Kidney (tissue), 13 donors: ENCODE measurements at regions not wholly inside any gene's neighbourhood (a gene's known extent, or its start where the extent isn't known, plus 50 kb on each side); places are given as distances from the start of the nearest gene placed in this dataset.

Experiments used
- DNase-seq, 5 donors: peaks; one replicate each; pipeline ENCODE4 v3.0.0-alpha.2; 2013 to 2020
- FAIRE-seq: peaks from 2 replicates; lab custom pipeline; 2012; peaks lifted over from hg19 to GRCh38; lab: Jason Lieb, UNC
- H3K27ac ChIP-seq, 2 donors: one replicate each; pipeline ENCODE4 v1.7.0; 2013; ENCODE audit warnings: low read depth in 2 of 2, low read length in 2 of 2, inconsistent platforms in 1 of 2
- H3K27me3 ChIP-seq: one replicate; pipeline ENCODE4 v1.7.1; 2013; ENCODE audit warnings: low read length, inconsistent platforms; ENCODE audit not compliant: control insufficient read depth, insufficient read depth
- H3K36me3 ChIP-seq, 3 donors: one replicate each; pipeline versions ENCODE4 v1.7.0 to v1.7.1; 2013; ENCODE audit warnings: low read length in 3 of 3, control low read depth in 1 of 3, inconsistent platforms in 1 of 3; ENCODE audit not compliant: insufficient read depth in 3 of 3, control insufficient read depth in 2 of 3
- H3K4me1 ChIP-seq, 3 donors: one replicate each; pipeline versions ENCODE4 v1.7.0 to v1.7.1; 2013; ENCODE audit warnings: low read length in 3 of 3, inconsistent platforms in 1 of 3, low read depth in 1 of 3; ENCODE audit not compliant: control insufficient read depth in 2 of 3, insufficient read depth in 2 of 3
- H3K4me3 ChIP-seq, 3 donors: one replicate each; pipeline versions ENCODE4 v1.7.0 to v1.8.1; 2013; ENCODE audit warnings: low read length in 3 of 3, control low read depth in 1 of 3, inconsistent platforms in 1 of 3
- H3K9ac ChIP-seq, 3 donors: one replicate each; pipeline versions ENCODE4 v1.7.0 to v1.7.1; 2013; ENCODE audit warnings: low read length in 3 of 3, control low read depth in 1 of 3, inconsistent platforms in 1 of 3
- H3K9me3 ChIP-seq, 3 donors: one replicate each; pipeline versions ENCODE4 v1.7.0 to v1.7.1; 2013; ENCODE audit warnings: low read length in 3 of 3, control low read depth in 1 of 3, inconsistent platforms in 1 of 3; ENCODE audit not compliant: control insufficient read depth in 2 of 3, insufficient read depth in 1 of 3
- CTCF ChIP-seq: IDR thresholded peaks from 3 replicates; pipeline ENCODE4 v1.5.1; 2012; ENCODE audit warnings: mild to moderate bottlenecking, moderate library complexity, borderline replicate concordance; ENCODE audit not compliant: insufficient read depth; ENCODE audit errors: extremely low read depth
- intact Hi-C: fragments of 100-400 bp; cut with DNase I; formaldehyde crosslinking; loops from one replicate; pipeline ENCODE4 v1.11.1; 2022
- donor health status: control.
- donor health status: control.
- donor health status: control.
- donor health status: control.
- donor health status: control.
- donor health status: DM: yes; HTN: yes; CAD: no.
- donor health status: Normal renal cell carcinoma (clear cell type).

GRCh38 chr13:84658491-84659358, 776.5 kb upstream of the SLITRK1 start:
- no peaks in the 10 kb centered on the region for H3K9me3 ChIP-seq
- no peaks in the 10 kb centered on the region for H3K4me1 ChIP-seq
- H3K9ac ChIP-seq = no peak overlapping the region
- DNase-seq (no peak), FAIRE-seq (no peak)
- intact Hi-C loops = no loop called here
- H3K4me3 ChIP-seq = no peak overlapping the region
- no peaks in the 10 kb centered on the region for H3K36me3 ChIP-seq
- no peaks in the 10 kb centered on the region for H3K27me3 ChIP-seq
- no peak for TF ChIP-seq CTCF
- no peak overlapping the region for H3K27ac ChIP-seq

- no peak overlapping the region for H3K9ac ChIP-seq
- intact Hi-C loops = no loop called here
- H3K4me3 ChIP-seq = no peak overlapping the region
- H3K36me3 ChIP-seq = no peaks in the 10 kb centered on the region
- H3K9me3 ChIP-seq = peaks cover 0 to 7% (median 0%) of the 10 kb centered on the region in 3 donors
- no peaks in the 10 kb centered on the region for H3K4me1 ChIP-seq
- DNase-seq = peak in 1 of 5 donors; percentile 7
- no peaks in the 10 kb centered on the region for H3K27me3 ChIP-seq
- no peak overlapping the region for H3K27ac ChIP-seq
- FAIRE-seq = no peak
- no peak for TF ChIP-seq CTCF
Observed at GRCh38 chr13:84655677-84656076, 773.4 kb upstream of the SLITRK1 start.

GRCh38 chr13:84654654-84655275, 772.5 kb upstream of the SLITRK1 start:
- H3K4me3 ChIP-seq = no peak overlapping the region

More at GRCh38 chr13:84654654-84655275, 772.5 kb upstream of the SLITRK1 start:
- Histone ChIP-seq H3K4me1 (no peaks in the 10 kb centered on the region), H3K36me3 (no peaks in the 10 kb centered on the region), H3K9me3 (peaks cover 0 to 7% (median 0%) of the 10 kb centered on the region in 3 donors), H3K9ac (no peak overlapping the region), H3K27me3 (no peaks in the 10 kb centered on the region), H3K27ac (no peak overlapping the region)
- no peak for TF ChIP-seq CTCF
- intact Hi-C loops = no loop called here
- DNase-seq (no peak), FAIRE-seq (no peak)
